ENCODE measurements at regions not wholly inside any gene's neighbourhood (a gene's known extent, or its start where the extent isn't known, plus 50 kb on each side); places are given as distances from the start of the nearest gene placed in this dataset.

- TF ChIP-seq CTCF (IDR thresholded peaks at IDR 0.05) (no peak), POLR2A (IDR thresholded peaks at IDR 0.05) (no peak)
Measured at GRCh38 chr7:156472267-156472666, 168.3 kb upstream of the RNF32 start.

Measured in thyroid gland (tissue), 4 donors.